ENCODE measurements at regions not wholly inside any gene's neighbourhood (a gene's known extent, or its start where the extent isn't known, plus 50 kb on each side); places are given as distances from the start of the nearest gene placed in this dataset.

DNA sequence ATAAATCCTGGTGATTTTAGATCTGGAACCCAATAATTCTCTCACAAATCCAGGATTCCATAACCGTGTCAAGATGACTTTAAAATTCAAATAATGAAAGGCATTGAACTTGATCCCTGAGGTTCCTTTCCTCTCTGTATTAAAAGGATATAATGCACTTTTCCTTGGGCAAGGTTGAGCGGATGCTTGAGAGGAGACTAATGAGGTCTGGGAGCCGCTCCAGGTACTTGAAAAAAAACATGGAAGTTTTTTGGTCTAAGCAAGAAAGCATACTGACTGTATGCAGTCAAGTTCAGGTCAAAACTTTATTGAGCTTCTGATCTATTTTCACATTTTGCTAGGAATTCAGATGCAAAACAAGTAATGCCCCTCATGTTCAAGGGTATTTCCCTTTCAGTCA is 318.5 kb downstream of the RAD51AP2 start:
- Histone ChIP-seq H3K27me3 (ENCODE audit: insufficient read depth, low read depth) (no peaks in the 10 kb centered on the region), H3K4me3 (no peak overlapping the region), H3K36me3 (ENCODE audit: low read depth) (no peaks in the 10 kb centered on the region), H3K79me2 (ENCODE audit: low read depth) (no peaks in the 10 kb centered on the region), H3K27ac (no peak overlapping the region), H2AFZ (no peak overlapping the region), H3F3A (ENCODE audit: insufficient read depth, low read depth) (no peaks in the 10 kb centered on the region), H3K4me1 (replicated peaks; ENCODE audit: insufficient read depth) (no peaks in the 10 kb centered on the region), H4K20me1 (ENCODE audit: insufficient read depth) (no peaks in the 10 kb centered on the region), H3K4me2 (no peak overlapping the region), H3K9me2 (ENCODE audit: insufficient read depth) (no peaks in the 10 kb centered on the region), H3K9me3 (ENCODE audit: insufficient read depth, low read depth) (no peaks in the 10 kb centered on the region)
- TF ChIP-seq, protein P1, sequence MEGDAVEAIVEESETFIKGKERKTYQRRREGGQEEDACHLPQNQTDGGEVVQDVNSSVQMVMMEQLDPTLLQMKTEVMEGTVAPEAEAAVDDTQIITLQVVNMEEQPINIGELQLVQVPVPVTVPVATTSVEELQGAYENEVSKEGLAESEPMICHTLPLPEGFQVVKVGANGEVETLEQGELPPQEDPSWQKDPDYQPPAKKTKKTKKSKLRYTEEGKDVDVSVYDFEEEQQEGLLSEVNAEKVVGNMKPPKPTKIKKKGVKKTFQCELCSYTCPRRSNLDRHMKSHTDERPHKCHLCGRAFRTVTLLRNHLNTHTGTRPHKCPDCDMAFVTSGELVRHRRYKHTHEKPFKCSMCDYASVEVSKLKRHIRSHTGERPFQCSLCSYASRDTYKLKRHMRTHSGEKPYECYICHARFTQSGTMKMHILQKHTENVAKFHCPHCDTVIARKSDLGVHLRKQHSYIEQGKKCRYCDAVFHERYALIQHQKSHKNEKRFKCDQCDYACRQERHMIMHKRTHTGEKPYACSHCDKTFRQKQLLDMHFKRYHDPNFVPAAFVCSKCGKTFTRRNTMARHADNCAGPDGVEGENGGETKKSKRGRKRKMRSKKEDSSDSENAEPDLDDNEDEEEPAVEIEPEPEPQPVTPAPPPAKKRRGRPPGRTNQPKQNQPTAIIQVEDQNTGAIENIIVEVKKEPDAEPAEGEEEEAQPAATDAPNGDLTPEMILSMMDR (conservative IDR thresholded peaks at IDR 0.05) = no peak
- TF ChIP-seq EZH2 (IDR thresholded peaks at IDR 0.05; ENCODE audit: low read depth) = no peak
- BruUV-seq (replicated peaks) = no TSS peak
- no peak for DNase-seq
- POLR2A ChIA-PET (ENCODE audit: unreplicated experiment) = no interaction called here
- CTCF ChIA-PET = no interaction called here
- intact Hi-C loops (cut with micrococcal nuclease; ENCODE audit: unreplicated experiment) = no loop called here

DNA sequence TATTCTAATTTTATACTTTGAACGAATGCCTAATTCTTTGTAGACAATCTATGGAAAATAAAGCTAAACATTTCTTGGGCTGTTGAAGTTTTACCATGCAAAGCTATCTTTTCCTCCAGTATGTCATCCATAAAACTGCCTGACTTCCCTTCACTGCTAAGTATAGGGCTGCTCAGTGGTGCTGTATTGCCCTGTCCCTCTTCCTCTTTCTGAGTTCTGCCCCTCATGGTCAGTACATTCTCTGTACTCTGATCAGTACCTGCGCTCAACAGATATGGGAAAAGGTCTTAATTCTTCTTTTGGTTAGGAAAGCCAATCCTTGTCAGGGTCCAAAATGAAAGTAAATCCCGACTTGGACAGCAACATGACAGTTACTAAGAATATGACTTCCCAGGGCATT is 321.9 kb downstream of the RAD51AP2 start:
- Histone ChIP-seq H3K27me3 (ENCODE audit: insufficient read depth, low read depth) (no peaks in the 10 kb centered on the region), H3K9me2 (ENCODE audit: insufficient read depth) (no peaks in the 10 kb centered on the region), H2AFZ (no peak overlapping the region), H3K9me3 (ENCODE audit: insufficient read depth, low read depth) (no peaks in the 10 kb centered on the region), H3K27ac (no peak overlapping the region), H3F3A (ENCODE audit: insufficient read depth, low read depth) (no peaks in the 10 kb centered on the region), H3K4me2 (no peak overlapping the region), H3K79me2 (ENCODE audit: low read depth) (no peaks in the 10 kb centered on the region), H4K20me1 (ENCODE audit: insufficient read depth) (no peaks in the 10 kb centered on the region), H3K36me3 (ENCODE audit: low read depth) (no peaks in the 10 kb centered on the region), H3K4me1 (replicated peaks; ENCODE audit: insufficient read depth) (no peaks in the 10 kb centered on the region), H3K4me3 (no peak overlapping the region)
- intact Hi-C loops (cut with micrococcal nuclease; ENCODE audit: unreplicated experiment) = no loop called here
- no peak for DNase-seq
- CTCF ChIA-PET = no interaction called here
- BruUV-seq (replicated peaks) = no TSS peak
- TF ChIP-seq, protein P1 (conservative IDR thresholded peaks at IDR 0.05) = no peak
- no peak for TF ChIP-seq EZH2 (IDR thresholded peaks at IDR 0.05; ENCODE audit: low read depth)
- POLR2A ChIA-PET (ENCODE audit: unreplicated experiment) = no interaction called here

- ChIA-PET CTCF (no interaction called here), POLR2A (ENCODE audit: unreplicated experiment) (no interaction called here)
- Histone ChIP-seq H3F3A (ENCODE audit: insufficient read depth, low read depth) (no peaks in the 10 kb centered on the region), H4K20me1 (ENCODE audit: insufficient read depth) (no peaks in the 10 kb centered on the region), H3K4me2 (no peak overlapping the region), H3K79me2 (ENCODE audit: low read depth) (no peaks in the 10 kb centered on the region), H3K27ac (no peak overlapping the region), H3K4me1 (replicated peaks; ENCODE audit: insufficient read depth) (no peaks in the 10 kb centered on the region), H3K9me3 (ENCODE audit: insufficient read depth, low read depth) (no peaks in the 10 kb centered on the region), H3K27me3 (ENCODE audit: insufficient read depth, low read depth) (no peaks in the 10 kb centered on the region), H3K36me3 (ENCODE audit: low read depth) (no peaks in the 10 kb centered on the region), H3K4me3 (no peak overlapping the region), H2AFZ (no peak overlapping the region), H3K9me2 (ENCODE audit: insufficient read depth) (no peaks in the 10 kb centered on the region)
- DNase-seq = no peak
- BruUV-seq (replicated peaks) = no TSS peak
- intact Hi-C loops (cut with micrococcal nuclease; ENCODE audit: unreplicated experiment) = no loop called here
- no peak for TF ChIP-seq EZH2 (IDR thresholded peaks at IDR 0.05; ENCODE audit: low read depth)
- TF ChIP-seq, protein P1 (conservative IDR thresholded peaks at IDR 0.05) = no peak
Observed at GRCh38 chr2:17195016-17195415, 323.2 kb downstream of the RAD51AP2 start.

All from PC-9 (cell line).